MCF 10A (cell line): ENCODE measurements at regions not wholly inside any gene's neighbourhood (a gene's known extent, or its start where the extent isn't known, plus 50 kb on each side); places are given as distances from the start of the nearest gene placed in this dataset.

ENCODE experiments used
- BruUV-seq: library from RNA; stranded (reverse); fragments of 400-500 nt; replicated peaks from 2 replicates; lab custom pipeline; 2021; lab: Mats Ljungman, UMichigan
- CTCF ChIA-PET: fragments of 300-600 bp; sonication (Branson Sonifier 250); formaldehyde crosslinking; extraction: SDS; loops from one replicate; lab custom pipeline; 2021; ENCODE audit warnings: antibody characterized with exemption, inconsistent platforms; lab: Yijun Ruan, JAX
- POLR2A ChIA-PET: fragments of 300-600, 350-650 bp; sonication (Branson Sonifier 250); formaldehyde crosslinking; extraction: SDS; loops from one replicate; lab custom pipeline; 2020; ENCODE audit warnings: antibody characterized with exemption, inconsistent platforms; lab: Yijun Ruan, JAX
- DNase-seq: peaks from one replicate; pipeline ENCODE4 v3.0.0-alpha.2; 2018; ENCODE audit not compliant: unreplicated experiment
- H3K27ac Mint-ChIP-seq: one replicate; pipeline ENCODE4 v1.8.0; 2022; ENCODE audit warnings: mild to moderate bottlenecking, low read depth, mixed read lengths; ENCODE audit not compliant: unreplicated experiment
- H3K27me3 Mint-ChIP-seq: one replicate; pipeline ENCODE4 v1.8.0; 2022; ENCODE audit warnings: mixed read lengths; ENCODE audit not compliant: insufficient read depth, unreplicated experiment
- H3K36me3 Mint-ChIP-seq: one replicate; pipeline ENCODE4 v1.8.0; 2022; ENCODE audit warnings: mild to moderate bottlenecking, moderate library complexity, mixed read lengths; ENCODE audit not compliant: insufficient read depth, unreplicated experiment
- H3K4me1 Mint-ChIP-seq: one replicate; pipeline ENCODE4 v1.8.0; 2022; ENCODE audit warnings: mixed read lengths; ENCODE audit not compliant: insufficient read depth, unreplicated experiment
- H3K4me3 Mint-ChIP-seq: one replicate; pipeline ENCODE4 v1.8.0; 2022; ENCODE audit warnings: mild to moderate bottlenecking, moderate library complexity, mixed read lengths; ENCODE audit not compliant: unreplicated experiment
- H3K9me3 Mint-ChIP-seq: one replicate; pipeline ENCODE4 v1.8.0; 2022; ENCODE audit warnings: mixed read lengths; ENCODE audit not compliant: unreplicated experiment
- intact Hi-C: fragments of 100-400 bp; cut with micrococcal nuclease; formaldehyde crosslinking; loops from 2 replicates; pipeline ENCODE4 v1.14.1; 2022
- TF ChIP-seq, protein P1 (sequence below): fragments of 200-600 bp; IDR thresholded peaks from one replicate; pipeline ENCODE4 v1.8.0; 2022; ENCODE audit warnings: antibody characterized with exemption, mild to moderate bottlenecking; ENCODE audit not compliant: unreplicated experiment

DNA sequence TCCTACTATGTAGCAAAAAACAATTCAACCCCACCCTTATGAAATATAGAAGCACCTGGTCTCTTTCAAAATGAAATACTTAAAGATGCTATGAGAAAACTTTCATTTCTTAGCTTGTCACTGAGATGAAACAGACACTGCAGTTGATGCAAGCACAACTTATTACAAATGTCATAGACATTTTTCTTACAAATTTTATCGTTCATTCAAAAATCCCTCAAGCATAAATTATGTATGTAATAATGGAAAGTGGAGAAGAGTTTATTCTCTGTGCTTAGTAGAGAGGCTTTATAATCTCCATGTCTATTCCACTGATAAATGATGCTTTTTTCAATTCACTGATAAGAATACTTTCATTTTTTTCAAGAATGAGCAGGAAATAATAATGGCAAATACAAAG is 1943.9 kb upstream of the IGFBP7 start:
- DNase-seq = no peak
- no peaks in the 10 kb centered on the region for H3K9me3 Mint-ChIP-seq
- POLR2A ChIA-PET = no interaction called here

DNA sequence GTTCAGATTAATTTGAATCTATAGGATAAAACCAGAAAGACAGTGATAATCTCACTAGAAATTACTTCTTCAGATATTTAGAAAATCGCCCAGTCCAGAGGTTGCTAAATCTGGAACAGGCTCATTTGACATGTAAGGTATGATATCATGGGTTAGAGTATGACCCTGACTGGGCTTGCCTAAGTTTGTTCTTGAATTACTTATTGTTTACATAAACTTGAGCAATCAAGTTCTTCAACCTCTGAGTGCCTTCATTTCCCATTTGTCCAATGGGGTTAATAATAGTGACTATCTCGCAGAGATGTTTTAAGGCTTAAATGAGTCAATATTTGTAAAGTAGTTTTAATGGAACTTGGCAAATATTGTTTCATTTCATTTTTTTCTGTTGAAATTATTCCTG is 1947.6 kb upstream of the IGFBP7 start:
- DNase-seq = no peak
- intact Hi-C loops = no loop called here
- CTCF ChIA-PET = no interaction called here
- Mint-ChIP-seq H3K9me3 (peaks cover 7% of the 10 kb centered on the region), H3K36me3 (no peaks in the 10 kb centered on the region), H3K27me3 (no peaks in the 10 kb centered on the region), H3K4me1 (peaks cover 2% of the 10 kb centered on the region), H3K27ac (no peak overlapping the region), H3K4me3 (no peak overlapping the region)
- POLR2A ChIA-PET = no interaction called here
- TF ChIP-seq, protein P1, sequence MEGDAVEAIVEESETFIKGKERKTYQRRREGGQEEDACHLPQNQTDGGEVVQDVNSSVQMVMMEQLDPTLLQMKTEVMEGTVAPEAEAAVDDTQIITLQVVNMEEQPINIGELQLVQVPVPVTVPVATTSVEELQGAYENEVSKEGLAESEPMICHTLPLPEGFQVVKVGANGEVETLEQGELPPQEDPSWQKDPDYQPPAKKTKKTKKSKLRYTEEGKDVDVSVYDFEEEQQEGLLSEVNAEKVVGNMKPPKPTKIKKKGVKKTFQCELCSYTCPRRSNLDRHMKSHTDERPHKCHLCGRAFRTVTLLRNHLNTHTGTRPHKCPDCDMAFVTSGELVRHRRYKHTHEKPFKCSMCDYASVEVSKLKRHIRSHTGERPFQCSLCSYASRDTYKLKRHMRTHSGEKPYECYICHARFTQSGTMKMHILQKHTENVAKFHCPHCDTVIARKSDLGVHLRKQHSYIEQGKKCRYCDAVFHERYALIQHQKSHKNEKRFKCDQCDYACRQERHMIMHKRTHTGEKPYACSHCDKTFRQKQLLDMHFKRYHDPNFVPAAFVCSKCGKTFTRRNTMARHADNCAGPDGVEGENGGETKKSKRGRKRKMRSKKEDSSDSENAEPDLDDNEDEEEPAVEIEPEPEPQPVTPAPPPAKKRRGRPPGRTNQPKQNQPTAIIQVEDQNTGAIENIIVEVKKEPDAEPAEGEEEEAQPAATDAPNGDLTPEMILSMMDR = no peak
- no TSS peak for BruUV-seq

More for the DNA sequence above, 1943.9 kb upstream of the IGFBP7 start:
- TF ChIP-seq, protein P1 = no peak
- H3K27me3 Mint-ChIP-seq = no peaks in the 10 kb centered on the region
- CTCF ChIA-PET = no interaction called here
- H3K27ac Mint-ChIP-seq = no peak overlapping the region
- no peak overlapping the region for H3K4me3 Mint-ChIP-seq
- no peaks in the 10 kb centered on the region for H3K36me3 Mint-ChIP-seq
- no TSS peak for BruUV-seq
- intact Hi-C loops = no loop called here
- H3K4me1 Mint-ChIP-seq = peaks cover 4% of the 10 kb centered on the region

DNA sequence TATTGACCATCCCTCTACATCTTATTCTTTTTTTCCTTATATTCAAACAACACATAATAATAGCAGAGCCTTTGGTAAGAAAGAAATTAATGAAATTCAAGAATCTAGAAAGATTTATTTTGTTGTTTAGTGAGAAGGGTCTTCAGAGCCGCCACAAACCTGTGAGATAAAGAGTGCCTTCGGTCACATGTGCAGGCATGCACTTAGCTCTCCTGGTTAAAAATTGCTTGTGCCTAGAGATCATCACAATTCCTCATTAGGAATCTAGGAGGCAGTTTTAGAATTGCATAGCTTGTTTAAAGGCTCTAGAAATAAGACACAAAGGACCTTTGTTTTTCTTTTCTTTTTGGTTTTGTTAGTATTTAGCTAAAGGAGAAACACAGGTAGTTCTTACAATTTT is 1948.4 kb upstream of the IGFBP7 start:
- Mint-ChIP-seq H3K9me3 (peaks cover 7% of the 10 kb centered on the region), H3K4me1 (peaks cover 7% of the 10 kb centered on the region), H3K27me3 (no peaks in the 10 kb centered on the region), H3K36me3 (no peaks in the 10 kb centered on the region), H3K27ac (no peak overlapping the region), H3K4me3 (no peak overlapping the region)
- ChIA-PET CTCF (no interaction called here), POLR2A (no interaction called here)
- no peak for DNase-seq
- TF ChIP-seq, protein P1 = no peak
- intact Hi-C loops = no loop called here
- no TSS peak for BruUV-seq

DNA sequence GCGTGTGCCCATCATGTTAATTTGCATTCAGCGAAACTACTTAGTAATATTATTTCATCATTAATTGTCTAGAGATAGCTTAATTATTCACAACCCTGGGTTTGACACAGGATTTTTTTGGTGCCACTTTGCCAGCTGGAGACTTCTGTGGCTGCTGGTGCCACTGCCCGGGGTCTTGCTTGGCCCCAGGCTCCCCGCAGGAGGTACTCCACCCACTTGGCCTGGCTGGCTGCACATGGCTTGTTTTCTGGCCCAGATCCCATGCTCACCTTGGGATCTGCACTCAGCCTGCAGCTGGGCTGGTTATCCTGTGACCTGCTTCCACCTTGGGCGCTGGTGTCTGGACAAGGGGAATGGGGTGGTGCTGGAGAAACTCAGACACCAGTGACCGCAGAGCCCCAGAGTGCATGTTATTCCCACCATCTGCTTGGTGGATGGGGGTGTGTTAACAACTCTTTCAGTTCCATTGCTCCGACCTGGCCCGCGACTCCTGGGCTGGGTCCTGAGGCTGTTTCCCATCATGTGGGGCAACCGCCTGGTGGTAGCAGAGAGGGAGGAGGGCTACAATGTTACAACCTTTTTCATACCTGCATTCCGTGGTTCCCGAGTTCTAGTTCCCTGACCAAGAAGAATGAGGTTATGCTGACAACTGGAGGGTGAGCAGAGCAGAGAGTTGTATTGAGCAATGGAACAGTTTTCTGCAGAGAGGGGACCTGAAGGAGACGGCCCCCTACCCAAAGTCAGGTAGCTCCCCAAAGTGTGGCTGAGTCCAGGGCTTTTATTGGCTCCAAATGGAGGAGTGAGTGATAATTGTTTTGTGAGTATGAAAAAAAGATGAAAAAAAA is 1950.0 kb upstream of the IGFBP7 start:
- intact Hi-C loops = no loop called here
- no peaks in the 10 kb centered on the region for H3K27me3 Mint-ChIP-seq
- no peak for DNase-seq

More for the DNA sequence above, 1950.0 kb upstream of the IGFBP7 start:
- no peak overlapping the region for H3K4me3 Mint-ChIP-seq
- CTCF ChIA-PET = interaction anchor here (0.7 kb wide), 1 partner anchor 328 kb away, joined by 3 read pairs; no protein-coding TSS in a partner anchor
- no peaks in the 10 kb centered on the region for H3K36me3 Mint-ChIP-seq
- TF ChIP-seq, protein P1 = no peak
- H3K4me1 Mint-ChIP-seq = peaks cover 16% of the 10 kb centered on the region
- BruUV-seq = no TSS peak
- H3K27ac Mint-ChIP-seq = no peak overlapping the region
- H3K9me3 Mint-ChIP-seq = peaks cover 7% of the 10 kb centered on the region
- POLR2A ChIA-PET = no interaction called here
